ENCODE measurements at regions not wholly inside any gene's neighbourhood (a gene's known extent, or its start where the extent isn't known, plus 50 kb on each side); places are given as distances from the start of the nearest gene placed in this dataset.

- Histone ChIP-seq H3K36me3 (no peaks in the 10 kb centered on the region), H3K4me2 (no peak overlapping the region), H3K9ac (no peak overlapping the region), H3K27me3 (no peaks in the 10 kb centered on the region), H3K4me3 (no peak overlapping the region), H3K27ac (no peak overlapping the region), H3K9me3 (no peaks in the 10 kb centered on the region), H3K4me1 (no peaks in the 10 kb centered on the region), H4K20me1 (no peaks in the 10 kb centered on the region)
- TF ChIP-seq Cebpa-rat (IDR thresholded peaks at IDR 0.05), result no peak
Observed at GRCh38 chr2:155095613-155096012, 397.1 kb downstream of the KCNJ3 start.

- no peaks in the 10 kb centered on the region for H3K4me1 ChIP-seq
- H3K4me3 ChIP-seq, result no peak overlapping the region
- H3K9me3 ChIP-seq, result no peaks in the 10 kb centered on the region
- TF ChIP-seq Cebpa-rat (IDR thresholded peaks at IDR 0.05), result no peak
- no peaks in the 10 kb centered on the region for H3K36me3 ChIP-seq
- H3K27ac ChIP-seq, result no peak overlapping the region
- no peaks in the 10 kb centered on the region for H3K27me3 ChIP-seq
- H3K4me2 ChIP-seq, result no peak overlapping the region
- H3K9ac ChIP-seq, result no peak overlapping the region
- H4K20me1 ChIP-seq, result no peaks in the 10 kb centered on the region
Observed at GRCh38 chr2:155080373-155080772, 381.9 kb downstream of the KCNJ3 start.

GRCh38 chr2:155070489-155070888 is 372.0 kb downstream of the KCNJ3 start:
- H3K9me3 ChIP-seq, result no peaks in the 10 kb centered on the region
- H3K27me3 ChIP-seq, result no peaks in the 10 kb centered on the region
- H3K4me3 ChIP-seq, result no peak overlapping the region
- no peaks in the 10 kb centered on the region for H4K20me1 ChIP-seq
- H3K9ac ChIP-seq, result no peak overlapping the region
- no peak for TF ChIP-seq Cebpa-rat (IDR thresholded peaks at IDR 0.05)
- H3K36me3 ChIP-seq, result no peaks in the 10 kb centered on the region
- no peak overlapping the region for H3K27ac ChIP-seq
- H3K4me1 ChIP-seq, result no peaks in the 10 kb centered on the region
- no peak overlapping the region for H3K4me2 ChIP-seq

GRCh38 chr2:155062922-155063258 is 364.4 kb downstream of the KCNJ3 start:
- H3K4me1 ChIP-seq, result no peaks in the 10 kb centered on the region
- no peaks in the 10 kb centered on the region for H3K27me3 ChIP-seq
- no peaks in the 10 kb centered on the region for H3K36me3 ChIP-seq
- TF ChIP-seq Cebpa-rat (IDR thresholded peaks at IDR 0.05), result no peak
- no peak overlapping the region for H3K4me2 ChIP-seq
- no peaks in the 10 kb centered on the region for H4K20me1 ChIP-seq
- no peak overlapping the region for H3K4me3 ChIP-seq
- no peak overlapping the region for H3K27ac ChIP-seq
- H3K9me3 ChIP-seq, result no peaks in the 10 kb centered on the region
- H3K9ac ChIP-seq, result no peak overlapping the region

- Histone ChIP-seq H3K4me3 (no peak overlapping the region), H3K4me2 (no peak overlapping the region), H3K27me3 (no peaks in the 10 kb centered on the region), H3K9me3 (no peaks in the 10 kb centered on the region), H3K4me1 (no peaks in the 10 kb centered on the region), H3K36me3 (no peaks in the 10 kb centered on the region), H3K9ac (no peak overlapping the region), H3K27ac (no peak overlapping the region), H4K20me1 (no peaks in the 10 kb centered on the region)
- no peak for TF ChIP-seq Cebpa-rat (IDR thresholded peaks at IDR 0.05)
Observed at GRCh38 chr2:155062250-155062921, 363.9 kb downstream of the KCNJ3 start.

- Histone ChIP-seq H3K4me2 (no peak overlapping the region), H3K36me3 (no peaks in the 10 kb centered on the region), H3K9me3 (no peaks in the 10 kb centered on the region), H3K9ac (no peak overlapping the region), H3K27ac (no peak overlapping the region), H3K27me3 (no peaks in the 10 kb centered on the region), H3K4me3 (no peak overlapping the region), H4K20me1 (no peaks in the 10 kb centered on the region), H3K4me1 (no peaks in the 10 kb centered on the region)
- TF ChIP-seq Cebpa-rat (IDR thresholded peaks at IDR 0.05), result no peak
Observed at GRCh38 chr2:155060896-155061295, 362.4 kb downstream of the KCNJ3 start.

- no peaks in the 10 kb centered on the region for H3K27me3 ChIP-seq
- no peaks in the 10 kb centered on the region for H3K9me3 ChIP-seq
- H3K36me3 ChIP-seq, result no peaks in the 10 kb centered on the region
- no peak overlapping the region for H3K27ac ChIP-seq
- TF ChIP-seq Cebpa-rat (IDR thresholded peaks at IDR 0.05), result no peak
- H3K4me1 ChIP-seq, result no peaks in the 10 kb centered on the region
- H4K20me1 ChIP-seq, result no peaks in the 10 kb centered on the region
- H3K9ac ChIP-seq, result no peak overlapping the region
- no peak overlapping the region for H3K4me2 ChIP-seq
- H3K4me3 ChIP-seq, result no peak overlapping the region
Observed at GRCh38 chr2:155054712-155055111, 356.2 kb downstream of the KCNJ3 start.

GRCh38 chr2:155043097-155043496 is 344.6 kb downstream of the KCNJ3 start:
- Histone ChIP-seq H3K9ac (no peak overlapping the region), H3K36me3 (no peaks in the 10 kb centered on the region), H3K4me1 (no peaks in the 10 kb centered on the region), H3K4me2 (no peak overlapping the region), H3K27ac (no peak overlapping the region), H3K27me3 (no peaks in the 10 kb centered on the region), H3K9me3 (peaks cover 8% of the 10 kb centered on the region; the same call in 1 of the 2 replicates), H3K4me3 (no peak overlapping the region), H4K20me1 (no peaks in the 10 kb centered on the region)
- no peak for TF ChIP-seq Cebpa-rat (IDR thresholded peaks at IDR 0.05)

GRCh38 chr2:155035308-155035707 is 336.8 kb downstream of the KCNJ3 start:
- no peaks in the 10 kb centered on the region for H3K36me3 ChIP-seq
- no peaks in the 10 kb centered on the region for H3K4me1 ChIP-seq
- H4K20me1 ChIP-seq, result no peaks in the 10 kb centered on the region
- no peaks in the 10 kb centered on the region for H3K27me3 ChIP-seq
- TF ChIP-seq Cebpa-rat (IDR thresholded peaks at IDR 0.05), result no peak
- no peak overlapping the region for H3K9ac ChIP-seq
- H3K4me3 ChIP-seq, result no peak overlapping the region
- no peaks in the 10 kb centered on the region for H3K9me3 ChIP-seq
- no peak overlapping the region for H3K27ac ChIP-seq
- H3K4me2 ChIP-seq, result no peak overlapping the region

GRCh38 chr2:155033652-155034051 is 335.2 kb downstream of the KCNJ3 start:
- Histone ChIP-seq H3K4me2 (no peak overlapping the region), H3K9ac (no peak overlapping the region)

GRCh38 chr2:155030296-155030695 is 331.8 kb downstream of the KCNJ3 start:
- no peak overlapping the region for H3K4me2 ChIP-seq
- no peaks in the 10 kb centered on the region for H3K36me3 ChIP-seq
- TF ChIP-seq Cebpa-rat (IDR thresholded peaks at IDR 0.05), result no peak

More at GRCh38 chr2:155033652-155034051, 335.2 kb downstream of the KCNJ3 start:
- no peaks in the 10 kb centered on the region for H4K20me1 ChIP-seq
- no peak overlapping the region for H3K27ac ChIP-seq
- no peak for TF ChIP-seq Cebpa-rat (IDR thresholded peaks at IDR 0.05)
- no peaks in the 10 kb centered on the region for H3K9me3 ChIP-seq
- H3K4me3 ChIP-seq, result no peak overlapping the region
- H3K4me1 ChIP-seq, result no peaks in the 10 kb centered on the region
- H3K36me3 ChIP-seq, result no peaks in the 10 kb centered on the region
- H3K27me3 ChIP-seq, result no peaks in the 10 kb centered on the region

More at GRCh38 chr2:155030296-155030695, 331.8 kb downstream of the KCNJ3 start:
- Histone ChIP-seq H4K20me1 (no peaks in the 10 kb centered on the region), H3K9me3 (no peaks in the 10 kb centered on the region), H3K9ac (no peak overlapping the region), H3K27ac (no peak overlapping the region), H3K27me3 (no peaks in the 10 kb centered on the region), H3K4me1 (no peaks in the 10 kb centered on the region), H3K4me3 (no peak overlapping the region)

All from BLaER1 (cell line).